ENCODE measurements at regions not wholly inside any gene's neighbourhood (a gene's known extent, or its start where the extent isn't known, plus 50 kb on each side); places are given as distances from the start of the nearest gene placed in this dataset.

- no peaks in the 10 kb centered on the region for H3K36me3 Mint-ChIP-seq (ENCODE audit: low read depth)
- peaks cover 2% of the 10 kb centered on the region for H3K9me3 Mint-ChIP-seq
- H3K27me3 Mint-ChIP-seq (ENCODE audit: low read depth), result no peaks in the 10 kb centered on the region
- CTCF ChIA-PET, result no interaction called here
- peak; percentile 12 for DNase-seq
- intact Hi-C loops (cut with micrococcal nuclease), result loop anchor here (2.0 kb wide), 1 partner anchor 362 kb away; no protein-coding TSS in a partner anchor
- no peaks in the 10 kb centered on the region for H3K4me1 Mint-ChIP-seq (ENCODE audit: low read depth)
- H3K4me3 Mint-ChIP-seq, result no peak overlapping the region
- H3K27ac Mint-ChIP-seq, result no peak overlapping the region
These were observed 566.0 kb downstream of the CAAP1 start for GRCh38 chr9:26326563-26326962.

DNA sequence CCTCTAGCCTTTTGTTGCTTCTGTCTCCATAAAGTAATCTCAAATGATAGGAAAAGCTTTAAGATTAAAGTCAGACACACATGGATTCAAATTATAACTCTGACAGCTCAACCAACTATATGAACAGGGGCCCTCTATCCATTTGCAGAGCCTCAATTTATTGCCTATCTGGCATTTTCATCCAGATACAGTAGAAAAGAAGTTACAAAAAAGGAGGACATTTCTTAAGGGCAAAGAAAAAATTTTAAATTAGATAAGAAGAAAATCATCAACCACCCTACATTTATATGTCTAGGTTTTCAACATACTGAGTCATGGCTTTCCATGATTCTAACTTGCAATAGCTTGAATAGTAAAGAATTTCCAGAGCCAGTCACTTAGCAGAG lies 567.2 kb downstream of the CAAP1 start:
- no peak overlapping the region for H3K4me3 Mint-ChIP-seq

GRCh38 chr9:26324786-26325443 lies 567.7 kb downstream of the CAAP1 start:
- no peaks in the 10 kb centered on the region for H3K27me3 Mint-ChIP-seq (ENCODE audit: low read depth)
- CTCF ChIA-PET, result interaction anchor here (0.7 to 0.9 kb wide), 3 partner anchors 230 to 525 kb away, joined by 3 read pairs; no protein-coding TSS in a partner anchor
- no peak for DNase-seq
- no peaks in the 10 kb centered on the region for H3K4me1 Mint-ChIP-seq (ENCODE audit: low read depth)
- H3K4me3 Mint-ChIP-seq, result no peak overlapping the region
- H3K9me3 Mint-ChIP-seq, result peaks cover 2% of the 10 kb centered on the region
- H3K36me3 Mint-ChIP-seq (ENCODE audit: low read depth), result no peaks in the 10 kb centered on the region
- H3K27ac Mint-ChIP-seq, result no peak overlapping the region
- intact Hi-C loops (cut with micrococcal nuclease), result no loop called here

More for the DNA sequence above, 567.2 kb downstream of the CAAP1 start:
- no peak for DNase-seq
- no peaks in the 10 kb centered on the region for H3K27me3 Mint-ChIP-seq (ENCODE audit: low read depth)
- intact Hi-C loops (cut with micrococcal nuclease), result no loop called here
- CTCF ChIA-PET, result interaction anchor here (0.7 to 0.9 kb wide), 4 partner anchors 9 to 524 kb away, joined by 3 to 5 read pairs (median 3); no protein-coding TSS in a partner anchor
- H3K9me3 Mint-ChIP-seq, result peaks cover 2% of the 10 kb centered on the region
- no peaks in the 10 kb centered on the region for H3K36me3 Mint-ChIP-seq (ENCODE audit: low read depth)
- H3K27ac Mint-ChIP-seq, result no peak overlapping the region
- H3K4me1 Mint-ChIP-seq (ENCODE audit: low read depth), result no peaks in the 10 kb centered on the region

- CTCF ChIA-PET, result no interaction called here
- Mint-ChIP-seq H3K9me3 (peaks cover 4% of the 10 kb centered on the region), H3K4me3 (no peak overlapping the region), H3K27ac (no peak overlapping the region), H3K36me3 (ENCODE audit: low read depth) (no peaks in the 10 kb centered on the region), H3K27me3 (ENCODE audit: low read depth) (no peaks in the 10 kb centered on the region), H3K4me1 (ENCODE audit: low read depth) (no peaks in the 10 kb centered on the region)
- intact Hi-C loops (cut with micrococcal nuclease), result no loop called here
- no peak for DNase-seq
These were observed 570.7 kb downstream of the CAAP1 start for GRCh38 chr9:26321935-26322334.

- Mint-ChIP-seq H3K4me3 (no peak overlapping the region), H3K4me1 (ENCODE audit: low read depth) (no peaks in the 10 kb centered on the region), H3K9me3 (peaks cover 4% of the 10 kb centered on the region), H3K27ac (no peak overlapping the region), H3K36me3 (ENCODE audit: low read depth) (no peaks in the 10 kb centered on the region), H3K27me3 (ENCODE audit: low read depth) (no peaks in the 10 kb centered on the region)
- DNase-seq, result no peak
- CTCF ChIA-PET, result interaction anchor here (0.8 kb wide), 1 partner anchor 25 kb away, joined by 3 read pairs; no protein-coding TSS in a partner anchor
- intact Hi-C loops (cut with micrococcal nuclease), result no loop called here
These were observed 572.7 kb downstream of the CAAP1 start for GRCh38 chr9:26319859-26320258.

DNA sequence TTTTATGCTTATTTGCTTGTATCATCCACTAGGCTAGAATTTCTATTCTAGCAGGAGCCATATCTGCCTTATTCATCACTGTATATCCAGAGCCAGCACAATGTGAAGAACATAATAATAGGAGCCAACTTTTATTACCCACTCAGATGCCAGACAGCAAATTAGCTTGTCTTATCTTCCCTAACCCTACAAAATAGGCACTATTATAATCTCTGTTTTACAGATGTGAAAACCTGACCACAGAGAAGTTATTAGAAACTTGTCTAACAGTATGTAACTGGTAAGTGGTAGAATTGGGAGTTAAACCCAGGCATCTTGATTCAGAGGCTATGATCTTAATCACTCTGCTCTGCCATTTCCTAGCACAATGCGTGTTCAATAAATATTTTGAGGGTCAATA lies 579.5 kb downstream of the CAAP1 start:
- no peaks in the 10 kb centered on the region for H3K27me3 Mint-ChIP-seq (ENCODE audit: low read depth)
- peaks cover 5% of the 10 kb centered on the region for H3K9me3 Mint-ChIP-seq
- H3K4me1 Mint-ChIP-seq (ENCODE audit: low read depth), result no peaks in the 10 kb centered on the region
- H3K4me3 Mint-ChIP-seq, result no peak overlapping the region
- intact Hi-C loops (cut with micrococcal nuclease), result no loop called here
- CTCF ChIA-PET, result no interaction called here
- no peak overlapping the region for H3K27ac Mint-ChIP-seq
- no peaks in the 10 kb centered on the region for H3K36me3 Mint-ChIP-seq (ENCODE audit: low read depth)
- no peak for DNase-seq

GRCh38 chr9:26311463-26311995 lies 581.1 kb downstream of the CAAP1 start:
- Mint-ChIP-seq H3K27me3 (ENCODE audit: low read depth) (no peaks in the 10 kb centered on the region), H3K9me3 (peaks cover 5% of the 10 kb centered on the region), H3K4me1 (ENCODE audit: low read depth) (no peaks in the 10 kb centered on the region), H3K4me3 (no peak overlapping the region), H3K27ac (no peak overlapping the region), H3K36me3 (ENCODE audit: low read depth) (no peaks in the 10 kb centered on the region)
- DNase-seq, result no peak
- CTCF ChIA-PET, result no interaction called here
- intact Hi-C loops (cut with micrococcal nuclease), result no loop called here

- intact Hi-C loops (cut with micrococcal nuclease), result no loop called here
- Mint-ChIP-seq H3K36me3 (ENCODE audit: low read depth) (no peaks in the 10 kb centered on the region), H3K4me3 (no peak overlapping the region), H3K4me1 (ENCODE audit: low read depth) (no peaks in the 10 kb centered on the region), H3K27ac (no peak overlapping the region), H3K9me3 (peaks cover 5% of the 10 kb centered on the region), H3K27me3 (ENCODE audit: low read depth) (no peaks in the 10 kb centered on the region)
- no peak for DNase-seq
- CTCF ChIA-PET, result no interaction called here
These were observed 582.3 kb downstream of the CAAP1 start for GRCh38 chr9:26310294-26310693.

DNA sequence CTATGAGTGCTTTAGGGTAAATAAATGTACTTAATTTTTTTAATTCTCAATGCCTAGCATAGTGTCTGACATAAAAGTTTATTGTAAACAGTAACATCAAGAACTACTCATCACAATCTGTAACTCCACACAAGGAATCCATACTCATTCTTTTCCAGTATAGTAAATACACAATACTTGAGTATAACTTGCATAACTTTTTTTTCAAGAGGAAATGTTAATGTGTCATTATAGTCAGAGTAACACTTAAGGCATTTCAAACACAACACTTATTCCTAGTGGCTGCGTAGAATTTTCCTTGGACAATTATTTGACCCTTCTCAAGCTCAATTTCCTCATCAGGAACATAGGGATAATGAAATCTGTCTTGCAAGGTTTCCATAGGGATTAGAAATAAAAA lies 584.3 kb downstream of the CAAP1 start:
- intact Hi-C loops (cut with micrococcal nuclease), result no loop called here
- DNase-seq, result no peak
- H3K4me1 Mint-ChIP-seq (ENCODE audit: low read depth), result no peaks in the 10 kb centered on the region
- H3K36me3 Mint-ChIP-seq (ENCODE audit: low read depth), result no peaks in the 10 kb centered on the region
- peaks cover 5% of the 10 kb centered on the region for H3K9me3 Mint-ChIP-seq
- no peak overlapping the region for H3K27ac Mint-ChIP-seq
- H3K4me3 Mint-ChIP-seq, result no peak overlapping the region
- CTCF ChIA-PET, result no interaction called here
- H3K27me3 Mint-ChIP-seq (ENCODE audit: low read depth), result no peaks in the 10 kb centered on the region

DNA sequence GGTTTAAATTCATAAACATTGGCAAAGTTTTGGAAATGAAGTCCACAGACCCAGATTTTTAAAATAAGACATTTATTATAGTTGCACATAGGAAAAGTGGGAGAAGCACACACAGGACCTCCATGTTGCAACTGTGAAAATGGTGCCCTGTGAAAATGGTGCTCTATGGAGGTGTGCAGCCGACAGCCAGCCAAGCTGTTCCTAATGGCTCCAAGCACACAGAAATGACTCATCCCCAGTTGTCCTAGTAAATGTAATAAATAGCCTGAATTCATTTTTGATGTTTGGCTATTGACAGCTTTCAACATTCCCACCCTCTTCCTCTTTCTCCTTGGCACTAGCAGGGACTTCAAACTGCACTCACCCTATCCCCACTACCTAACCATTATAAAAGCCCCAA lies 590.9 kb downstream of the CAAP1 start:
- no peak overlapping the region for H3K27ac Mint-ChIP-seq
- H3K27me3 Mint-ChIP-seq (ENCODE audit: low read depth), result no peaks in the 10 kb centered on the region
- CTCF ChIA-PET, result no interaction called here
- no peaks in the 10 kb centered on the region for H3K36me3 Mint-ChIP-seq (ENCODE audit: low read depth)
- H3K4me3 Mint-ChIP-seq, result no peak overlapping the region
- intact Hi-C loops (cut with micrococcal nuclease), result no loop called here
- H3K4me1 Mint-ChIP-seq (ENCODE audit: low read depth), result no peaks in the 10 kb centered on the region
- no peaks in the 10 kb centered on the region for H3K9me3 Mint-ChIP-seq
- no peak for DNase-seq

DNA sequence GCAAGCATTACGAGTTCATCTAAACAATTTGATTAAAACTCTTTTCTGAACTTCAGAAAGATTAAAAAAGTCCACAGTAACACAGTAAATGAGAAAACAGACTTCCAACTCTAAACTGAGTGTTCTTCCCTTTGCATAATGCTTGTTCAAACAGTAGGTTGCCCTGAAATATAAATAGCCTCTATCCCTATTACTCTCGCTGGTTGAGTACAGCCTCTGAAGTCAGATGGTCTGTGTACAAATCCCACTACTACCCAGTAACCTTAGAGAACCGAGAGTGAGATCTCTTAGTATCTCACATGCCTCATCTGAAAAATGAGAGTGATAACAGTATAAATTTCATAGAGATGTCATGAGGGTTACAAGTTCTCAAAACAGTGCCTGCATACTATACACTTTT lies 591.6 kb downstream of the CAAP1 start:
- CTCF ChIA-PET, result no interaction called here

GRCh38 chr9:26296910-26297572 lies 595.6 kb downstream of the CAAP1 start:
- intact Hi-C loops (cut with micrococcal nuclease), result no loop called here
- no peak for DNase-seq
- Mint-ChIP-seq H3K9me3 (peaks cover 2% of the 10 kb centered on the region), H3K36me3 (ENCODE audit: low read depth) (no peaks in the 10 kb centered on the region), H3K27ac (no peak overlapping the region), H3K27me3 (ENCODE audit: low read depth) (no peaks in the 10 kb centered on the region), H3K4me3 (no peak overlapping the region), H3K4me1 (ENCODE audit: low read depth) (no peaks in the 10 kb centered on the region)
- CTCF ChIA-PET, result no interaction called here

More for the DNA sequence above, 591.6 kb downstream of the CAAP1 start:
- Mint-ChIP-seq H3K4me1 (ENCODE audit: low read depth) (no peaks in the 10 kb centered on the region), H3K4me3 (no peak overlapping the region), H3K27ac (no peak overlapping the region), H3K27me3 (ENCODE audit: low read depth) (no peaks in the 10 kb centered on the region), H3K36me3 (ENCODE audit: low read depth) (no peaks in the 10 kb centered on the region), H3K9me3 (peaks cover 2% of the 10 kb centered on the region)
- intact Hi-C loops (cut with micrococcal nuclease), result no loop called here
- no peak for DNase-seq

GRCh38 chr9:26292943-26293342 lies 599.7 kb downstream of the CAAP1 start:
- H3K27ac Mint-ChIP-seq, result no peak overlapping the region
- no peak for DNase-seq
- H3K4me1 Mint-ChIP-seq (ENCODE audit: low read depth), result no peaks in the 10 kb centered on the region
- no peak overlapping the region for H3K4me3 Mint-ChIP-seq
- H3K27me3 Mint-ChIP-seq (ENCODE audit: low read depth), result no peaks in the 10 kb centered on the region
- CTCF ChIA-PET, result no interaction called here
- intact Hi-C loops (cut with micrococcal nuclease), result no loop called here
- H3K36me3 Mint-ChIP-seq (ENCODE audit: low read depth), result no peaks in the 10 kb centered on the region
- H3K9me3 Mint-ChIP-seq, result peaks cover 15% of the 10 kb centered on the region

All from activated naive CD4-positive, alpha-beta T cell treated with anti-CD3 and anti-CD28 coated beads for 36 hours (primary cell).